ENCODE measurements at regions not wholly inside any gene's neighbourhood (a gene's known extent, or its start where the extent isn't known, plus 50 kb on each side); places are given as distances from the start of the nearest gene placed in this dataset.

GRCh38 chr3:31117854-31118253 is 223.4 kb upstream of the GADL1 start:
- TF ChIP-seq CTCF (optimal IDR thresholded peaks at IDR 0.05 in 1 of 3, IDR thresholded peaks at IDR 0.05 in 1 of 3, conservative IDR thresholded peaks at IDR 0.05 in 1 of 3; ENCODE audit: extremely low read depth in 1 of 3, insufficient read depth in 2 of 3, low read length in 3 of 3) = no peak
- no peak for TF ChIP-seq EZH2 (IDR thresholded peaks at IDR 0.05; ENCODE audit: low read length)

Measured in keratinocyte (primary cell).